ENCODE measurements at regions not wholly inside any gene's neighbourhood (a gene's known extent, or its start where the extent isn't known, plus 50 kb on each side); places are given as distances from the start of the nearest gene placed in this dataset.

GRCh38 chr3:5735896-5736295 is 548.4 kb downstream of the EDEM1 start:
- intact Hi-C loops (cut with DNase I): no loop called here
- ATAC-seq: no peak
- Histone ChIP-seq H3K27ac (no peak overlapping the region), H3K27me3 (no peaks in the 10 kb centered on the region), H3K4me3 (no peak overlapping the region), H3K36me3 (no peaks in the 10 kb centered on the region), H3K9me3 (no peaks in the 10 kb centered on the region), H3K4me1 (no peaks in the 10 kb centered on the region)
- TF ChIP-seq CTCF (IDR thresholded peaks at IDR 0.05): no peak
- DNase-seq: no peak

- Histone ChIP-seq H3K4me1 (no peaks in the 10 kb centered on the region), H3K36me3 (no peaks in the 10 kb centered on the region), H3K27ac (no peak overlapping the region), H3K4me3 (no peak overlapping the region), H3K9me3 (no peaks in the 10 kb centered on the region), H3K27me3 (no peaks in the 10 kb centered on the region)
- DNase-seq (no peak), ATAC-seq (no peak)
- intact Hi-C loops (cut with DNase I): no loop called here
- TF ChIP-seq CTCF (IDR thresholded peaks at IDR 0.05): no peak
These were observed 551.9 kb downstream of the EDEM1 start for GRCh38 chr3:5739299-5739935.

GRCh38 chr3:5739949-5740348 is 552.4 kb downstream of the EDEM1 start:
- TF ChIP-seq CTCF (IDR thresholded peaks at IDR 0.05): no peak
- intact Hi-C loops (cut with DNase I): no loop called here
- H3K36me3 ChIP-seq: no peaks in the 10 kb centered on the region
- no peaks in the 10 kb centered on the region for H3K9me3 ChIP-seq
- ATAC-seq (no peak), DNase-seq (no peak)
- no peak overlapping the region for H3K27ac ChIP-seq
- H3K4me1 ChIP-seq: no peaks in the 10 kb centered on the region
- H3K4me3 ChIP-seq: no peak overlapping the region
- H3K27me3 ChIP-seq: no peaks in the 10 kb centered on the region

- Histone ChIP-seq H3K9me3 (no peaks in the 10 kb centered on the region), H3K36me3 (no peaks in the 10 kb centered on the region), H3K4me3 (no peak overlapping the region), H3K4me1 (no peaks in the 10 kb centered on the region), H3K27me3 (no peaks in the 10 kb centered on the region), H3K27ac (no peak overlapping the region)
- ATAC-seq: no peak
- intact Hi-C loops (cut with DNase I): no loop called here
- no peak for DNase-seq
- no peak for TF ChIP-seq CTCF (IDR thresholded peaks at IDR 0.05)
These were observed 553.5 kb downstream of the EDEM1 start for GRCh38 chr3:5741017-5741416.

- no peak overlapping the region for H3K4me3 ChIP-seq
- H3K9me3 ChIP-seq: no peaks in the 10 kb centered on the region
- peaks cover 0 to 4% of the 10 kb centered on the region in 2 donors for H3K4me1 ChIP-seq
- intact Hi-C loops (cut with DNase I): no loop called here
- no peak overlapping the region for H3K27ac ChIP-seq
- ATAC-seq (no peak), DNase-seq (no peak)
- H3K36me3 ChIP-seq: no peaks in the 10 kb centered on the region
- no peaks in the 10 kb centered on the region for H3K27me3 ChIP-seq
- no peak for TF ChIP-seq CTCF (IDR thresholded peaks at IDR 0.05)
These were observed 562.6 kb downstream of the EDEM1 start for GRCh38 chr3:5750091-5750490.
